ENCODE measurements at regions not wholly inside any gene's neighbourhood (a gene's known extent, or its start where the extent isn't known, plus 50 kb on each side); places are given as distances from the start of the nearest gene placed in this dataset.

GRCh38 chr7:145269418-145270161 is 433.7 kb upstream of the TPK1 start:
- DNase-seq (ENCODE audit: low read depth) = no peak

- DNase-seq (ENCODE audit: low read depth) = no peak
Observed at GRCh38 chr7:145265180-145265579, 429.3 kb upstream of the TPK1 start.

- no peak for DNase-seq (ENCODE audit: low read depth)
Observed at GRCh38 chr7:145263886-145264285, 428.0 kb upstream of the TPK1 start.

GRCh38 chr7:145252031-145252430 is 416.2 kb upstream of the TPK1 start:
- DNase-seq (ENCODE audit: low read depth) = no peak

- DNase-seq (ENCODE audit: low read depth) = no peak
Observed at GRCh38 chr7:145224775-145225174, 388.9 kb upstream of the TPK1 start.

GRCh38 chr7:145219461-145219860 is 383.6 kb upstream of the TPK1 start:
- DNase-seq (ENCODE audit: low read depth) = no peak

GRCh38 chr7:145216866-145217265 is 381.0 kb upstream of the TPK1 start:
- no peak for DNase-seq (ENCODE audit: low read depth)

GRCh38 chr7:145212050-145212449 is 376.2 kb upstream of the TPK1 start:
- no peak for DNase-seq (ENCODE audit: low read depth)

GRCh38 chr7:145211211-145211610 is 375.4 kb upstream of the TPK1 start:
- DNase-seq (ENCODE audit: low read depth) = no peak

GRCh38 chr7:145193951-145194350 is 358.1 kb upstream of the TPK1 start:
- no peak for DNase-seq (ENCODE audit: low read depth)

- DNase-seq (ENCODE audit: low read depth) = no peak
Observed at GRCh38 chr7:145184956-145185355, 349.1 kb upstream of the TPK1 start.

GRCh38 chr7:145183069-145183468 is 347.2 kb upstream of the TPK1 start:
- no peak for DNase-seq (ENCODE audit: low read depth)

GRCh38 chr7:145175366-145175765 is 339.5 kb upstream of the TPK1 start:
- DNase-seq (ENCODE audit: low read depth) = no peak

- no peak for DNase-seq (ENCODE audit: low read depth)
Observed at GRCh38 chr7:145169908-145170307, 334.1 kb upstream of the TPK1 start.

- no peak for DNase-seq (ENCODE audit: low read depth)
Observed at GRCh38 chr7:145168879-145169278, 333.0 kb upstream of the TPK1 start.

- no peak for DNase-seq (ENCODE audit: low read depth)
Observed at GRCh38 chr7:145168427-145168826, 332.6 kb upstream of the TPK1 start.

GRCh38 chr7:145156834-145157233 is 321.0 kb upstream of the TPK1 start:
- no peak for DNase-seq (ENCODE audit: low read depth)

GRCh38 chr7:145152589-145152988 is 316.7 kb upstream of the TPK1 start:
- no peak for DNase-seq (ENCODE audit: low read depth)

GRCh38 chr7:145151676-145152075 is 315.8 kb upstream of the TPK1 start:
- no peak for DNase-seq (ENCODE audit: low read depth)

GRCh38 chr7:145147865-145148264 is 312.0 kb upstream of the TPK1 start:
- no peak for DNase-seq (ENCODE audit: low read depth)

- no peak for DNase-seq (ENCODE audit: low read depth)
Observed at GRCh38 chr7:145143685-145144084, 307.8 kb upstream of the TPK1 start.

- no peak for DNase-seq (ENCODE audit: low read depth)
Observed at GRCh38 chr7:145134377-145134776, 298.5 kb upstream of the TPK1 start.

- DNase-seq (ENCODE audit: low read depth) = no peak
Observed at GRCh38 chr7:145123502-145123901, 287.6 kb upstream of the TPK1 start.

- DNase-seq (ENCODE audit: low read depth) = no peak
Observed at GRCh38 chr7:145106001-145106400, 270.1 kb upstream of the TPK1 start.
